ENCODE measurements at regions not wholly inside any gene's neighbourhood (a gene's known extent, or its start where the extent isn't known, plus 50 kb on each side); places are given as distances from the start of the nearest gene placed in this dataset.

GRCh38 chr1:14189381-14189780 is 409.1 kb upstream of the KAZN start:
- no peak for DNase-seq (ENCODE audit: low spot score)

GRCh38 chr1:14190508-14190907 is 408.0 kb upstream of the KAZN start:
- DNase-seq (ENCODE audit: low spot score) = no peak

GRCh38 chr1:14194511-14194910 is 404.0 kb upstream of the KAZN start:
- no peak for DNase-seq (ENCODE audit: low spot score)

GRCh38 chr1:14205066-14205465 is 393.4 kb upstream of the KAZN start:
- DNase-seq (ENCODE audit: low spot score) = no peak

- DNase-seq (ENCODE audit: low spot score) = no peak
These were observed 383.3 kb upstream of the KAZN start for GRCh38 chr1:14215151-14215550.

- no peak for DNase-seq (ENCODE audit: low spot score)
These were observed 381.1 kb upstream of the KAZN start for GRCh38 chr1:14217384-14217783.

- DNase-seq (ENCODE audit: low spot score) = no peak
These were observed 378.2 kb upstream of the KAZN start for GRCh38 chr1:14220324-14220723.

GRCh38 chr1:14220811-14221210 is 377.7 kb upstream of the KAZN start:
- DNase-seq (ENCODE audit: low spot score) = no peak

GRCh38 chr1:14222086-14222485 is 376.4 kb upstream of the KAZN start:
- DNase-seq (ENCODE audit: low spot score) = no peak

- no peak for DNase-seq (ENCODE audit: low spot score)
These were observed 369.8 kb upstream of the KAZN start for GRCh38 chr1:14228677-14229076.

GRCh38 chr1:14233510-14233909 is 365.0 kb upstream of the KAZN start:
- DNase-seq (ENCODE audit: low spot score) = no peak

GRCh38 chr1:14236097-14236496 is 362.4 kb upstream of the KAZN start:
- no peak for DNase-seq (ENCODE audit: low spot score)

- DNase-seq (ENCODE audit: low spot score) = no peak
These were observed 359.8 kb upstream of the KAZN start for GRCh38 chr1:14238472-14239307.

GRCh38 chr1:14240265-14240664 is 358.2 kb upstream of the KAZN start:
- no peak for DNase-seq (ENCODE audit: low spot score)

- no peak for DNase-seq (ENCODE audit: low spot score)
These were observed 356.4 kb upstream of the KAZN start for GRCh38 chr1:14242123-14242522.

GRCh38 chr1:14242870-14243269 is 355.6 kb upstream of the KAZN start:
- no peak for DNase-seq (ENCODE audit: low spot score)

- no peak for DNase-seq (ENCODE audit: low spot score)
These were observed 352.5 kb upstream of the KAZN start for GRCh38 chr1:14245954-14246353.

- no peak for DNase-seq (ENCODE audit: low spot score)
These were observed 352.0 kb upstream of the KAZN start for GRCh38 chr1:14246471-14246870.

- DNase-seq (ENCODE audit: low spot score) = no peak
These were observed 350.8 kb upstream of the KAZN start for GRCh38 chr1:14247666-14248065.

- no peak for DNase-seq (ENCODE audit: low spot score)
These were observed 346.6 kb upstream of the KAZN start for GRCh38 chr1:14251871-14252270.

GRCh38 chr1:14253676-14254075 is 344.8 kb upstream of the KAZN start:
- DNase-seq (ENCODE audit: low spot score) = no peak

GRCh38 chr1:14254251-14254650 is 344.2 kb upstream of the KAZN start:
- DNase-seq (ENCODE audit: low spot score) = no peak

GRCh38 chr1:14255233-14255632 is 343.3 kb upstream of the KAZN start:
- DNase-seq (ENCODE audit: low spot score) = no peak

- no peak for DNase-seq (ENCODE audit: low spot score)
These were observed 342.8 kb upstream of the KAZN start for GRCh38 chr1:14255711-14256110.

All from cerebellar cortex (tissue), 1 donor.